Small intestine (tissue), 7 donors: ENCODE measurements at regions not wholly inside any gene's neighbourhood (a gene's known extent, or its start where the extent isn't known, plus 50 kb on each side); places are given as distances from the start of the nearest gene placed in this dataset.

Experiments
- DNase-seq, 2 donors: peaks; one replicate each; pipeline versions ENCODE4 v3.0.0 to v3.0.0-alpha.2; 2013
- FAIRE-seq: peaks from 2 replicates; lab custom pipeline; 2012; peaks lifted over from hg19 to GRCh38; lab: Jason Lieb, UNC
- H3K27ac ChIP-seq, 3 donors: one replicate each; pipeline ENCODE4 v1.5.1; 2013; ENCODE audit warnings: low read length in 2 of 3, mild to moderate bottlenecking in 2 of 3, control low read depth in 1 of 3, inconsistent platforms in 1 of 3, low read depth in 1 of 3, moderate library complexity in 1 of 3
- H3K27me3 ChIP-seq, 3 donors: one replicate each; pipeline ENCODE4 v1.6.1; 2013; ENCODE audit warnings: low read length in 3 of 3, inconsistent platforms in 1 of 3; ENCODE audit not compliant: control insufficient read depth in 3 of 3, insufficient read depth in 3 of 3
- H3K36me3 ChIP-seq, 3 donors: one replicate each; pipeline ENCODE4 v1.6.1; 2013; ENCODE audit warnings: low read length in 3 of 3, inconsistent platforms in 1 of 3, low read depth in 1 of 3, mild to moderate bottlenecking in 1 of 3, moderate library complexity in 1 of 3; ENCODE audit not compliant: control insufficient read depth in 3 of 3, insufficient read depth in 2 of 3
- H3K4me1 ChIP-seq, 3 donors: one replicate each; pipeline ENCODE4 v1.6.1; 2013; ENCODE audit warnings: low read length in 2 of 3, inconsistent platforms in 1 of 3, low read depth in 1 of 3, mild to moderate bottlenecking in 1 of 3, moderate library complexity in 1 of 3; ENCODE audit not compliant: control insufficient read depth in 3 of 3, insufficient read depth in 2 of 3
- H3K4me3 ChIP-seq, 3 donors: one replicate each; pipeline ENCODE4 v1.5.1; 2013; ENCODE audit warnings: low read length in 3 of 3, control low read depth in 1 of 3, inconsistent platforms in 1 of 3, low read depth in 1 of 3, mild to moderate bottlenecking in 1 of 3, moderate library complexity in 1 of 3
- H3K9me3 ChIP-seq, 2 donors: one replicate each; pipeline ENCODE4 v1.6.1; 2013; ENCODE audit warnings: low read depth in 1 of 2, low read length in 1 of 2; ENCODE audit not compliant: control insufficient read depth in 2 of 2, insufficient read depth in 1 of 2
- WGBS, 3 donors: extraction: QIAGEN DNeasy Blood & Tissue Kit; methylation state at CpG; one replicate each; pipeline ENCODE4 v1.1.7; 2013; 5-methylcytosine and 5-hydroxymethylcytosine counted together
- donor health status: healthy with polysubstance abuse.
- donor health status: control.
- donor health status: control.
- donor health status: Bipolar disorder and iron deficiency.
- donor health status: healthy.

GRCh38 chr7:49287653-49288052, 363.3 kb downstream of the CDC14C start:
- DNase-seq (no peak), FAIRE-seq (no peak)
- H3K36me3 ChIP-seq, result no peaks in the 10 kb centered on the region
- no peak overlapping the region for H3K4me3 ChIP-seq
- no peaks in the 10 kb centered on the region for H3K4me1 ChIP-seq
- H3K27ac ChIP-seq, result no peak overlapping the region
- H3K9me3 ChIP-seq, result no peaks in the 10 kb centered on the region
- no peaks in the 10 kb centered on the region for H3K27me3 ChIP-seq
- 91 to 93% (median 91%) methylated on average over 2 of the region's 2 CpGs for WGBS, 3 donors

GRCh38 chr7:49294611-49295010, 370.3 kb downstream of the CDC14C start:
- WGBS, 3 donors, result 82 to 84% (median 83%) methylated on average over 4 of the region's 4 CpGs
- no peak for FAIRE-seq
- Histone ChIP-seq H3K4me1 (no peaks in the 10 kb centered on the region), H3K4me3 (no peak overlapping the region), H3K27me3 (no peaks in the 10 kb centered on the region), H3K36me3 (no peaks in the 10 kb centered on the region), H3K9me3 (no peaks in the 10 kb centered on the region), H3K27ac (no peak overlapping the region)
- no peak for DNase-seq

GRCh38 chr7:49295146-49295545, 370.8 kb downstream of the CDC14C start:
- no peaks in the 10 kb centered on the region for H3K4me1 ChIP-seq
- H3K9me3 ChIP-seq, result no peaks in the 10 kb centered on the region
- no peaks in the 10 kb centered on the region for H3K36me3 ChIP-seq
- H3K4me3 ChIP-seq, result no peak overlapping the region
- DNase-seq, result no peak
- 21 to 43% (median 24%) methylated on average over 1 of the region's 1 CpG for WGBS, 3 donors
- no peaks in the 10 kb centered on the region for H3K27me3 ChIP-seq
- FAIRE-seq, result no peak
- H3K27ac ChIP-seq, result no peak overlapping the region

- Histone ChIP-seq H3K36me3 (no peaks in the 10 kb centered on the region), H3K27me3 (no peaks in the 10 kb centered on the region), H3K27ac (no peak overlapping the region), H3K4me3 (no peak overlapping the region), H3K9me3 (no peaks in the 10 kb centered on the region), H3K4me1 (no peaks in the 10 kb centered on the region)
- no peak for FAIRE-seq
- DNase-seq, result no peak
- 17 to 66% (median 30%) methylated on average over 1 of the region's 1 CpG for WGBS, 3 donors
Measured at GRCh38 chr7:49297958-49298357, 373.6 kb downstream of the CDC14C start.

- H3K27ac ChIP-seq, result no peak overlapping the region
- DNase-seq (no peak), FAIRE-seq (no peak)
- no peaks in the 10 kb centered on the region for H3K9me3 ChIP-seq
- no peak overlapping the region for H3K4me3 ChIP-seq
- 59 to 75% (median 69%) methylated on average over 2 of the region's 2 CpGs for WGBS, 3 donors
- H3K4me1 ChIP-seq, result no peaks in the 10 kb centered on the region
- no peaks in the 10 kb centered on the region for H3K36me3 ChIP-seq
- H3K27me3 ChIP-seq, result no peaks in the 10 kb centered on the region
Measured at GRCh38 chr7:49308787-49309186, 384.4 kb downstream of the CDC14C start.

- no peak overlapping the region for H3K4me3 ChIP-seq
- no peak overlapping the region for H3K27ac ChIP-seq
- FAIRE-seq (no peak), DNase-seq (no peak)
- H3K27me3 ChIP-seq, result no peaks in the 10 kb centered on the region
- peaks cover 0 to under 1% of the 10 kb centered on the region in 2 donors for H3K9me3 ChIP-seq
- H3K36me3 ChIP-seq, result no peaks in the 10 kb centered on the region
- WGBS, 3 donors, result 21 to 61% (median 39%) methylated on average over 4 of the region's 4 CpGs
- no peaks in the 10 kb centered on the region for H3K4me1 ChIP-seq
Measured at GRCh38 chr7:49320083-49320482, 395.7 kb downstream of the CDC14C start.

- H3K4me1 ChIP-seq, result no peaks in the 10 kb centered on the region
- H3K9me3 ChIP-seq, result no peaks in the 10 kb centered on the region
- DNase-seq (no peak), FAIRE-seq (no peak)
- no peak overlapping the region for H3K4me3 ChIP-seq
- no peak overlapping the region for H3K27ac ChIP-seq
- 84 to 95% (median 91%) methylated on average over 1 of the region's 1 CpG for WGBS, 3 donors
- H3K27me3 ChIP-seq, result no peaks in the 10 kb centered on the region
- no peaks in the 10 kb centered on the region for H3K36me3 ChIP-seq
Measured at GRCh38 chr7:49321843-49322242, 397.5 kb downstream of the CDC14C start.

GRCh38 chr7:49322476-49322875, 398.1 kb downstream of the CDC14C start:
- no peak for FAIRE-seq
- Histone ChIP-seq H3K27me3 (no peaks in the 10 kb centered on the region), H3K9me3 (no peaks in the 10 kb centered on the region), H3K36me3 (no peaks in the 10 kb centered on the region), H3K4me3 (no peak overlapping the region), H3K4me1 (no peaks in the 10 kb centered on the region), H3K27ac (no peak overlapping the region)
- no peak for DNase-seq

GRCh38 chr7:49324040-49324439, 399.7 kb downstream of the CDC14C start:
- no peaks in the 10 kb centered on the region for H3K4me1 ChIP-seq
- no peaks in the 10 kb centered on the region for H3K27me3 ChIP-seq
- FAIRE-seq (no peak), DNase-seq (no peak)
- no peaks in the 10 kb centered on the region for H3K36me3 ChIP-seq
- no peaks in the 10 kb centered on the region for H3K9me3 ChIP-seq
- no peak overlapping the region for H3K4me3 ChIP-seq
- 48 to 63% (median 55%) methylated on average over 3 of the region's 3 CpGs for WGBS, 3 donors
- H3K27ac ChIP-seq, result no peak overlapping the region
